ENCODE measurements at regions not wholly inside any gene's neighbourhood (a gene's known extent, or its start where the extent isn't known, plus 50 kb on each side); places are given as distances from the start of the nearest gene placed in this dataset.

GRCh38 chr2:8119782-8120505 is 561.9 kb upstream of the ID2 start:
- H3K4ac ChIP-seq (ENCODE audit: low read depth, low read length), result no peak overlapping the region
- no peak overlapping the region for H3K56ac ChIP-seq (ENCODE audit: insufficient read length, low read depth, low read length)
- H3K9ac ChIP-seq (ENCODE audit: extremely low read depth, insufficient read length, low read length), result no peak overlapping the region
- H3K36me3 Mint-ChIP-seq (ENCODE audit: insufficient read depth in 1 of 3, low read depth in 3 of 3), result no peaks in the 10 kb centered on the region
- H3K79me1 ChIP-seq (ENCODE audit: insufficient read depth, low read depth, low read length, poor library complexity, severe bottlenecking), result no peaks in the 10 kb centered on the region
- no peak overlapping the region for H3K27ac ChIP-seq (ENCODE audit: insufficient read length, low read depth, low read length)
- H3K4me2 ChIP-seq (ENCODE audit: insufficient read depth, insufficient read length, low read length), result no peak overlapping the region
- H3K9me3 Mint-ChIP-seq, result no peaks in the 10 kb centered on the region
- TF ChIP-seq, protein P1, sequence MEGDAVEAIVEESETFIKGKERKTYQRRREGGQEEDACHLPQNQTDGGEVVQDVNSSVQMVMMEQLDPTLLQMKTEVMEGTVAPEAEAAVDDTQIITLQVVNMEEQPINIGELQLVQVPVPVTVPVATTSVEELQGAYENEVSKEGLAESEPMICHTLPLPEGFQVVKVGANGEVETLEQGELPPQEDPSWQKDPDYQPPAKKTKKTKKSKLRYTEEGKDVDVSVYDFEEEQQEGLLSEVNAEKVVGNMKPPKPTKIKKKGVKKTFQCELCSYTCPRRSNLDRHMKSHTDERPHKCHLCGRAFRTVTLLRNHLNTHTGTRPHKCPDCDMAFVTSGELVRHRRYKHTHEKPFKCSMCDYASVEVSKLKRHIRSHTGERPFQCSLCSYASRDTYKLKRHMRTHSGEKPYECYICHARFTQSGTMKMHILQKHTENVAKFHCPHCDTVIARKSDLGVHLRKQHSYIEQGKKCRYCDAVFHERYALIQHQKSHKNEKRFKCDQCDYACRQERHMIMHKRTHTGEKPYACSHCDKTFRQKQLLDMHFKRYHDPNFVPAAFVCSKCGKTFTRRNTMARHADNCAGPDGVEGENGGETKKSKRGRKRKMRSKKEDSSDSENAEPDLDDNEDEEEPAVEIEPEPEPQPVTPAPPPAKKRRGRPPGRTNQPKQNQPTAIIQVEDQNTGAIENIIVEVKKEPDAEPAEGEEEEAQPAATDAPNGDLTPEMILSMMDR (conservative IDR thresholded peaks at IDR 0.05), result no peak
- H2BK120ac ChIP-seq (ENCODE audit: low read depth, low read length, poor library complexity, severe bottlenecking), result no peak overlapping the region
- no peak overlapping the region for H2BK12ac ChIP-seq (ENCODE audit: insufficient read length, low read depth, low read length)
- no peak overlapping the region for H4K8ac ChIP-seq (replicated peaks; ENCODE audit: insufficient read length, low read depth, low read length)
- no peaks in the 10 kb centered on the region for H3K27me3 ChIP-seq (ENCODE audit: insufficient read depth, low read length)
- H4K20me1 ChIP-seq (ENCODE audit: control insufficient read depth, insufficient read depth, insufficient read length), result peaks cover 3% of the 10 kb centered on the region
- H3K18ac ChIP-seq (ENCODE audit: insufficient read length, low read depth, low read length), result no peak overlapping the region
- no peak overlapping the region for H3K23ac ChIP-seq (ENCODE audit: insufficient read length, low read depth, low read length)
- no peak overlapping the region for H4K5ac ChIP-seq (ENCODE audit: insufficient read length, low read depth, low read length)
- no peak overlapping the region for H2BK15ac ChIP-seq (ENCODE audit: low read depth, low read length)
- peaks cover 7 to 8% of the 10 kb centered on the region in 2 experiments; a peak in 3 of 4 replicates for H3K4me1 Mint-ChIP-seq
- H3K9me3 ChIP-seq (ENCODE audit: control insufficient read depth, low read depth, low read length), result no peaks in the 10 kb centered on the region
- no peak overlapping the region for H3K14ac ChIP-seq (ENCODE audit: insufficient read depth, low read length)
- no peaks in the 10 kb centered on the region for H3K23me2 ChIP-seq (ENCODE audit: insufficient read length, low read depth, low read length, poor library complexity, severe bottlenecking)
- no peak overlapping the region for H4K91ac ChIP-seq (ENCODE audit: insufficient read length, low read depth, low read length)
- H2AK5ac ChIP-seq (ENCODE audit: insufficient read length, low read length), result no peak overlapping the region
- WGBS (ENCODE audit: extremely low coverage, insufficient read length, low lambda C conversion rate), result no CpG with 5 or more reads among the region's 9 CpGs
- no peak overlapping the region for H2BK20ac ChIP-seq (ENCODE audit: low read depth, low read length, poor library complexity, severe bottlenecking)
- H2BK5ac ChIP-seq (ENCODE audit: insufficient read length, low read length), result no peak overlapping the region
- H3K4me3 Mint-ChIP-seq, result no peak overlapping the region
- no peak for DNase-seq
- H3T11ph ChIP-seq (ENCODE audit: low read length), result no peak overlapping the region
- H3K4me1 ChIP-seq (ENCODE audit: insufficient read depth, low read length), result no peaks in the 10 kb centered on the region; the same call in 1 of the 2 replicates
- H3K79me2 ChIP-seq (ENCODE audit: insufficient read depth, low read length), result no peaks in the 10 kb centered on the region
- no peaks in the 10 kb centered on the region; the same call in none of the 2 replicates for H3K27me3 Mint-ChIP-seq (ENCODE audit: low read depth)
- H3K27ac Mint-ChIP-seq, result no peak overlapping the region
- no peak overlapping the region for H2AFZ ChIP-seq (ENCODE audit: low read length)

Measured in H9 (cell line).